Stomach (tissue), 8 donors: ENCODE measurements at regions not wholly inside any gene's neighbourhood (a gene's known extent, or its start where the extent isn't known, plus 50 kb on each side); places are given as distances from the start of the nearest gene placed in this dataset.
"Not testable (repeated sequence)": the region's sequence is repeated elsewhere in the genome, so short reads cannot be mapped to it uniquely, and the experiment has no call there.

ENCODE experiments used
- DNase-seq, 2 donors: peaks; one replicate each; pipeline versions ENCODE4 v3.0.0 to v3.0.0-alpha.2; 2013 to 2019
- H3K27ac ChIP-seq, 5 donors: fragments of 200-600 bp in 4 of 5; sonication (generic) in 4 of 5; one replicate each; pipeline ENCODE4 v1.5.1; 2013 to 2019; ENCODE audit warnings: mild to moderate bottlenecking in 1 of 5, moderate library complexity in 1 of 5
- H3K27me3 ChIP-seq, 3 donors: fragments of 200-600 bp; sonication (generic); one replicate each; pipeline ENCODE4 v1.5.1; 2017 to 2019; ENCODE audit warnings: mixed run types in 1 of 3
- H3K36me3 ChIP-seq, 4 donors: fragments of 200-600 bp; sonication (generic); 1 replicate in 3 of 4; 2 replicates in 1 of 4; pipeline ENCODE4 v1.5.1; 2016 to 2019
- H3K4me1 ChIP-seq, 4 donors: fragments of 200-600 bp; sonication (generic); one replicate each; pipeline ENCODE4 v1.5.1; 2016 to 2019
- H3K4me3 ChIP-seq, 4 donors: fragments of 200-600 bp; sonication (generic) in 3 of 4; one replicate each; pipeline ENCODE4 v1.5.1; 2016 to 2019; ENCODE audit warnings: mild to moderate bottlenecking in 1 of 4
- H3K9me3 ChIP-seq, 4 donors: fragments of 200-600 bp; sonication (generic); one replicate each; pipeline ENCODE4 v1.5.1; 2016 to 2019
- CTCF ChIP-seq, 7 experiments: fragments of 450-650 bp in 4 of 7; fragments of 200-600 bp in 3 of 7; sonication (generic) in 3 of 7; IDR thresholded peaks; one replicate each; pipeline ENCODE4 v1.5.1; 2016 to 2019; ENCODE audit warnings: antibody characterized with exemption in 7 of 7, control low read depth in 2 of 7, mild to moderate bottlenecking in 1 of 7
- EP300 ChIP-seq: sonication (generic); formaldehyde crosslinking; IDR thresholded peaks from one replicate; pipeline ENCODE4 v1.6.1; 2017; ENCODE audit warnings: antibody characterized with exemption
- POLR2A ChIP-seq, 4 donors: fragments of 450-650 bp; IDR thresholded peaks; one replicate each; pipeline ENCODE4 v1.6.1; 2016; ENCODE audit warnings: antibody characterized with exemption in 4 of 4, control low read depth in 2 of 4, mild to moderate bottlenecking in 1 of 4, moderate library complexity in 1 of 4
- POLR2AphosphoS5 ChIP-seq, 3 donors: sonication (generic); formaldehyde crosslinking; IDR thresholded peaks; one replicate each; pipeline ENCODE4 v1.6.1; 2016; ENCODE audit warnings: antibody characterized with exemption in 3 of 3
- WGBS, 5 donors: extraction: QIAGEN DNeasy Blood & Tissue Kit in 3 of 5; methylation state at CpG; one replicate each; pipeline versions ENCODE4 v1.1.5 to v1.1.7; 2013 to 2018; 5-methylcytosine and 5-hydroxymethylcytosine counted together
- intact Hi-C: fragments of 100-400 bp; cut with DNase I; formaldehyde crosslinking; loops from one replicate; pipeline ENCODE4 v1.15.1; 2023; ENCODE audit warnings: low total_unique reads
- donor health status: healthy with polysubstance abuse.
- donor health status: Bipolar disorder and iron deficiency.
- donor health status: healthy.

GRCh38 chrX:140086691-140087090, 121.4 kb upstream of the CXorf66 start:
- no peaks in the 10 kb centered on the region for H3K36me3 ChIP-seq
- H3K9me3 ChIP-seq, result no peaks in the 10 kb centered on the region
- H3K27me3 ChIP-seq, result peaks cover 0 to 3% (median 3%) of the 10 kb centered on the region in 3 donors
- H3K4me1 ChIP-seq, result peaks cover 0 to 6% (median 2%) of the 10 kb centered on the region in 4 donors
- intact Hi-C loops, result no loop called here
- no peak overlapping the region for H3K27ac ChIP-seq
- DNase-seq, result no peak
- H3K4me3 ChIP-seq, result no peak overlapping the region
- TF ChIP-seq POLR2A (IDR thresholded peaks at IDR 0.05), result no peak
- no peak for TF ChIP-seq EP300
- no peak for TF ChIP-seq POLR2AphosphoS5 (IDR thresholded peaks at IDR 0.05)
- no peak for TF ChIP-seq CTCF (IDR thresholded peaks at IDR 0.05)

GRCh38 chrX:140074851-140075250, 109.5 kb upstream of the CXorf66 start:
- H3K36me3 ChIP-seq, H3K27ac ChIP-seq, H3K4me1 ChIP-seq, intact Hi-C loops, H3K9me3 ChIP-seq, H3K4me3 ChIP-seq, H3K27me3 ChIP-seq, DNase-seq: not testable (repeated sequence)
- WGBS, 5 donors, result no CpG with 5 or more reads among the region's 2 CpGs

- Histone ChIP-seq H3K27me3 (no peaks in the 10 kb centered on the region), H3K9me3 (no peaks in the 10 kb centered on the region), H3K36me3 (no peaks in the 10 kb centered on the region), H3K4me1 (no peaks in the 10 kb centered on the region), H3K27ac (no peak overlapping the region), H3K4me3 (no peak overlapping the region)
- intact Hi-C loops, result no loop called here
- no peak for DNase-seq
- TF ChIP-seq EP300 (no peak), POLR2AphosphoS5 (IDR thresholded peaks at IDR 0.05) (no peak)
Measured at GRCh38 chrX:140071037-140071436, 105.7 kb upstream of the CXorf66 start.

GRCh38 chrX:140065961-140066662, 100.8 kb upstream of the CXorf66 start:
- H3K27ac ChIP-seq, result no peak overlapping the region
- H3K9me3 ChIP-seq, result no peaks in the 10 kb centered on the region
- no peak for DNase-seq
- intact Hi-C loops, result no loop called here
- H3K27me3 ChIP-seq, result no peaks in the 10 kb centered on the region
- TF ChIP-seq POLR2AphosphoS5 (IDR thresholded peaks at IDR 0.05) (no peak), CTCF (IDR thresholded peaks at IDR 0.05) (no peak), EP300 (no peak), POLR2A (IDR thresholded peaks at IDR 0.05) (no peak)
- H3K4me1 ChIP-seq, result no peaks in the 10 kb centered on the region
- WGBS, 5 donors, result 70 to 88% (median 74%) methylated on average over 3 of the region's 3 CpGs
- no peaks in the 10 kb centered on the region for H3K36me3 ChIP-seq
- H3K4me3 ChIP-seq, result no peak overlapping the region

GRCh38 chrX:140064993-140065392, 99.7 kb upstream of the CXorf66 start:
- TF ChIP-seq POLR2A (IDR thresholded peaks at IDR 0.05) (no peak), CTCF (IDR thresholded peaks at IDR 0.05) (no peak), EP300 (no peak), POLR2AphosphoS5 (IDR thresholded peaks at IDR 0.05) (no peak)
- H3K4me3 ChIP-seq, result no peak overlapping the region
- no peaks in the 10 kb centered on the region for H3K4me1 ChIP-seq
- no peaks in the 10 kb centered on the region for H3K36me3 ChIP-seq
- WGBS, 5 donors, result 24 to 36% (median 30%) methylated on average over 4 of the region's 4 CpGs
- H3K27me3 ChIP-seq, result no peaks in the 10 kb centered on the region
- no peak overlapping the region for H3K27ac ChIP-seq
- H3K9me3 ChIP-seq, result no peaks in the 10 kb centered on the region
- no peak for DNase-seq
- intact Hi-C loops, result no loop called here
